Coronary artery (tissue), 2 donors: ENCODE measurements at regions not wholly inside any gene's neighbourhood (a gene's known extent, or its start where the extent isn't known, plus 50 kb on each side); places are given as distances from the start of the nearest gene placed in this dataset.

Experiments
- DNase-seq: peaks from one replicate; pipeline ENCODE4 v3.0.0-alpha.2; 2017; ENCODE audit warnings: low spot score
- H3K27ac ChIP-seq, 2 donors: fragments of 200-600 bp; sonication (generic); one replicate each; pipeline ENCODE4 v1.5.1; 2016 to 2019
- H3K4me3 ChIP-seq: fragments of 200-600 bp; sonication (generic); 2 replicates; pipeline ENCODE4 v1.5.1; 2016; ENCODE audit warnings: mild to moderate bottlenecking, moderate library complexity
- TF ChIP-seq, protein P1 (sequence below): fragments of 200-600 bp; sonication (generic); IDR thresholded peaks from one replicate; pipeline ENCODE4 v1.5.1; 2019; ENCODE audit warnings: antibody characterized with exemption

DNA sequence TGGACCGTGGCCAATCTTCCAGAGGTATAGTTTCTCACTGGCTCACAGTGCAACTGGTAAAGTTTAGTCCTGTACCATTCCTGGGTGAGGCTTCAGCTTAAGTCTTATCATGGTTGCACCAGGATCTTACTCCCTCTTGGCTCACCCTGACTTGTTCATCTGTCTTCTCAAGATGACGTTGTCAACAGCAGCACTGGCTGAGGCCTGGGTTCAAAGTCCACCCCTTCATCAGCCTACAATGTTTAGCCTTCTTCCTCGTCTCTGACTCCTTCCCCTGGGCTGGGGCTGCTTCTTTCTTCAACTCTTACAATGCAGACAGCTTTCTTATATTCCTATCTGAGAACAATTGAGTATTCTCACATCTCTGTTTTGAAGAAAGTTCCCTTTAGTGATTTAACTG, 311.1 kb upstream of the CLINT1 start:
- Histone ChIP-seq H3K4me3 (no peak overlapping the region), H3K27ac (no peak overlapping the region)
- TF ChIP-seq, protein P1, sequence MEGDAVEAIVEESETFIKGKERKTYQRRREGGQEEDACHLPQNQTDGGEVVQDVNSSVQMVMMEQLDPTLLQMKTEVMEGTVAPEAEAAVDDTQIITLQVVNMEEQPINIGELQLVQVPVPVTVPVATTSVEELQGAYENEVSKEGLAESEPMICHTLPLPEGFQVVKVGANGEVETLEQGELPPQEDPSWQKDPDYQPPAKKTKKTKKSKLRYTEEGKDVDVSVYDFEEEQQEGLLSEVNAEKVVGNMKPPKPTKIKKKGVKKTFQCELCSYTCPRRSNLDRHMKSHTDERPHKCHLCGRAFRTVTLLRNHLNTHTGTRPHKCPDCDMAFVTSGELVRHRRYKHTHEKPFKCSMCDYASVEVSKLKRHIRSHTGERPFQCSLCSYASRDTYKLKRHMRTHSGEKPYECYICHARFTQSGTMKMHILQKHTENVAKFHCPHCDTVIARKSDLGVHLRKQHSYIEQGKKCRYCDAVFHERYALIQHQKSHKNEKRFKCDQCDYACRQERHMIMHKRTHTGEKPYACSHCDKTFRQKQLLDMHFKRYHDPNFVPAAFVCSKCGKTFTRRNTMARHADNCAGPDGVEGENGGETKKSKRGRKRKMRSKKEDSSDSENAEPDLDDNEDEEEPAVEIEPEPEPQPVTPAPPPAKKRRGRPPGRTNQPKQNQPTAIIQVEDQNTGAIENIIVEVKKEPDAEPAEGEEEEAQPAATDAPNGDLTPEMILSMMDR = no peak
- no peak for DNase-seq

DNA sequence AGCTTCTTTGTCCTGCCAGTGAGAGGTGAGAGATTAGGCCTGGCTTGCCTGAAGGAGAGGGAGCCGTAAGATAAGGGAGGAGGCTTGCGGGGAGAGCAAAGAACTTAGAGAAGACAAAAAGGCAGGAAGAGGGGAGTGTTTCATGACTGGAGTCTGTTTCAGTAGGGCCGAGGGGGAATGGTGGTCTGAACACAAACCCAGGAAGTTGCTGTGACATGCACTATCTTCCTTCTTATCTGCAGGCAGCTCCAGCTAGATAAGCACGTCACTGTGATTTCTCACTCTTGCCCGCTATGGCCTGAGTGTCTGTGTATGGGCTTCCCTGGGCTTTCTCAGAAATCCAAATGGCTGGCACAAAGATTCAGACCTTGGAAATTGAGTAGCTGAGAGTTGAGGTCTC, 307.5 kb upstream of the CLINT1 start:
- no peak for DNase-seq
- Histone ChIP-seq H3K4me3 (no peak overlapping the region), H3K27ac (no peak overlapping the region)
- TF ChIP-seq, protein P1 = no peak

DNA sequence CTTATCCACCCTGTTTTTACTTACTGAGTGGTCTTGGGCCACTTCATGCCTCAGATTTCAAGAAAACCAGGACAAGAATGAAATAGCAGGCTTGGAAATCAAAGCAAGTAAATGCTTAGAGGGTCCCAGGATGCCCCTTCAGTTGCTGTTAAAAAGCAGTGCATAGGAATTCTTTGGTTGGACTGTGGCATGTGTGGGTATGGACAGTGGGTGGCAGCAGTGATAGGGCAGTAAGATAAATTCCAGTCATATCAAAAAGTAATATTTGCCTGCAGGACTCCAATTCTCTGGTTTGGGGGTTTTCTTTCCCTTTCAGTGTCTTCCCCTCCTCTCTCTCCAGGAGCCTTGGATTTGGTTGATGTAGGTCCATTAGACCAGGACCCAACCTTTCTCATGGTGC, 306.7 kb upstream of the CLINT1 start:
- DNase-seq = no peak
- TF ChIP-seq, protein P1 = no peak
- no peak overlapping the region for H3K27ac ChIP-seq
- H3K4me3 ChIP-seq = no peak overlapping the region

DNA sequence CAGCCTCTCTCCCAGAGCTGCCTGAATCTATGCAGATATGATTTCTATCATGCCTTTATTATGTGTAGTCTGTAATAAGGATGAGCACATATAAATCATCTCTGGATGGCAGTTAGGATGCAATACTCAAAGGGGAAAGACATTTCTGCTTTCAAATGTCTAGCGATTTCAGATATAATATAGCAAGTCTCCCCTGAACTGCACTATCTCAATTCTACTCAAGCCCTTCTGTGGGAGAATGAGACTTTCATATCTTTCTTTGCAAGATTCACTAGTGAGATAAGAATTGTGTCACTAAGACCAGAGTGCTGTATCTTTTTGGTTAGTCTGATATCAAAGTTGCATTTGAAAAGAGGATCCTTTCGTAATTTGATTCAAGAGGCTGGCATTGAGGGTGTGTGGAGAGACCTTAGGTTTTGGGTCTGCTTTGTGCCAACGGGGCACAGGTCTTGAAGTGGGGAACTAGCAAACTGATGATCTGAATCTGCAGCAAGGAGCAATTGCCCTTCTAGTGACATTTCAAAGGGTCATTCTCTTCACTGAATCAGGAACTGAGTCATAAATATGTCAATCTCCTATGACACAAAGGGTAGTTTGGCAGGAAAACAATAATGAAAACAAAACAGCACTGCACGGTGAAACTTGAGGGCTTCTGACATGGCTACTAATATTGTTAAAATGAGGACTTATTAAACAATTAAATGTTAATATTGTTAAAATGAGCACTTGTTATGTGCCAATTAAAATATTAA, 305.5 kb upstream of the CLINT1 start:
- TF ChIP-seq, protein P1 = no peak
- Histone ChIP-seq H3K27ac (no peak overlapping the region), H3K4me3 (no peak overlapping the region)
- DNase-seq = no peak

DNA sequence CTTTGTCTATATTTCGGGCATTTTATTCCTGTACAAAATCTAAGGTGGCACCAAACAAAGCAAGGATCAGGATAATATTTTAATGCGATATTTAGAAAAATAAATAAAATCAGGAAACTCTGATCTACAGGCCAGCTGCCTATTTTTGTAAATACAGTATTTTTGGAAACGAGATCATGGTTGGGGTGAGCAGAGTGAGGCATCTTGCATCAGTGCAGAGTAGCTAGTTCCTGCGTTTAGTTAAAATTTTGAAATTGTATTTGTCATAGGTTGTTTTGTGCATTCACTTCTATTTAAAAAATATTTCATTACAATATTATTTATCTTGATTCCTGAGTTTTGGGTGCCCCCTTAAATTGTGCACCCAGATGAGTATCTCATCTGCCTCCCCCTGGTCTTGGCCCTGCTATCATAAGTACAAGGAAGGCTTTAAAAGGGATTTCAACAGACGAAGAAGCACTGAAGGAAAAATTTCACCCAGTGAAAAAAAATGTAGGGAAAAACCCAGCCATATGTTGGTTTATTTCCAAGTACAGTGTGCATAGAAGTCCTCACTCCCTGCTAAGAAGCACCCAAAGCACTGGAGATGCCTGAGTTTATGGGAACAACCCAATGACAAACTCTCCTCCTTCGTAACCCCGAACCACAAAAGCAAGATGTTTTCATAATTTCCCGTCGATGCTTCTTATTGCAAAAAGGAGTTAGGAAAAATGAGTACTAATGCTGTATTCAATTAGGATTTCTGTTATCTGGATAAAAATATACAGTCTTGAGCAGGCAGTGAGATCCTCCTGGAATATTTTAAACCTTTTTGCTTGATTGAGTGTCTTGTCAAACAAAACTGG, 304.7 kb upstream of the CLINT1 start:
- TF ChIP-seq, protein P1 = no peak
- Histone ChIP-seq H3K27ac (no peak overlapping the region), H3K4me3 (no peak overlapping the region)
- no peak for DNase-seq

DNA sequence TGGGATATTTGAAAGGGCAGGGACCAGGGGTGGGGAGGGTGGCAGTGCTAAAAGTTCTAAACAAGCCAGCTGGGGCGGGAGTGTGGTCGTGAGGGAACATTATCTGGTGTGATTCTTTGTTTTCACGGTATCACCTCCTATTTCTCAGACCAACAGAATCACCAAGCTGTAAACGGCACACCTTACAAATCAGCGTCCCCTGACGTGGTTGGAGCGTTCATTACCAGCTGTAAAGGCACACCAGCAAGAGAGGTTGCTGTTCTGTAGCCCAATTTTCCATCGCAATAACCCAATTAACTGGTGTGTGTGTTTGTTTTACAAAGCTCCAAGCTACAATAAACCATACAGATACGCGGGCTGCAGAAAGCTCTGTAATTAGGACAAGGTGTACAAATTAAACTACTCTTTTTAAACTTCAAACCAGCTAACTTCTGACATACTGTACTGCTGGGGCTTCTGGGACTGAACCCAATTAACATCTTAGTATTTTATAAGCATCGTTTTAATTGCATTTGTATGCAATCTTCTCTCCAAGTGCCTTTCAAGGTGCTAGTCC, 303.6 kb upstream of the CLINT1 start:
- Histone ChIP-seq H3K27ac (no peak overlapping the region), H3K4me3 (no peak overlapping the region)
- TF ChIP-seq, protein P1 = no peak
- DNase-seq = no peak
